Activated CD8-positive, alpha-beta T cell treated with anti-CD3 and anti-CD28 coated beads, Interleukin-2, amount 10 ng/mL, durations not matched to agents 7 days and 5 days (primary cell): ENCODE measurements at regions not wholly inside any gene's neighbourhood (a gene's known extent, or its start where the extent isn't known, plus 50 kb on each side); places are given as distances from the start of the nearest gene placed in this dataset.

Source experiments
- ATAC-seq: fragments of 150-1000 bp; cut with Tn5 transposase; one replicate; pipeline ENCODE4 v1.10.0; 2021; ENCODE audit warnings: moderate library complexity
- CTCF ChIA-PET: fragments of 350-600 bp; sonication (Branson Sonifier 250); formaldehyde crosslinking; loops from one replicate; lab custom pipeline; 2021; ENCODE audit warnings: antibody characterized with exemption; lab: Charles Lee
- POLR2A ChIA-PET: fragments of 350-600 bp; sonication (Branson Sonifier 250); formaldehyde crosslinking; loops from one replicate; lab custom pipeline; 2021; ENCODE audit warnings: antibody characterized with exemption; lab: Charles Lee
- DNase-seq: peaks from one replicate; pipeline ENCODE4 v3.0.0-alpha.2; 2020
- H3K27ac Mint-ChIP-seq: one replicate; pipeline ENCODE4 v1.8.0; 2021; ENCODE audit warnings: mild to moderate bottlenecking, mixed read lengths
- H3K27me3 Mint-ChIP-seq: one replicate; pipeline ENCODE4 v1.8.0; 2021; ENCODE audit warnings: low read depth, mixed read lengths
- H3K36me3 Mint-ChIP-seq: one replicate; pipeline ENCODE4 v1.8.0; 2021; ENCODE audit warnings: low read depth, mixed read lengths
- H3K4me1 Mint-ChIP-seq: one replicate; pipeline ENCODE4 v1.8.0; 2021; ENCODE audit warnings: low read depth, mixed read lengths
- H3K4me3 Mint-ChIP-seq: one replicate; pipeline ENCODE4 v1.8.0; 2021; ENCODE audit warnings: mild to moderate bottlenecking, mixed read lengths
- H3K9me3 Mint-ChIP-seq: one replicate; pipeline ENCODE4 v1.8.0; 2022; ENCODE audit warnings: mixed read lengths; ENCODE audit not compliant: insufficient read depth

- ChIA-PET POLR2A (no interaction called here), CTCF (interaction anchor here (0.9 to 1.2 kb wide), 2 partner anchors 14 to 23 kb away, joined by 3 read pairs; no protein-coding TSS in a partner anchor)
- no peak for DNase-seq
- H3K36me3 Mint-ChIP-seq = peaks cover 9% of the 10 kb centered on the region
- peaks cover 45% of the 10 kb centered on the region for H3K4me1 Mint-ChIP-seq
- ATAC-seq = no peak
- H3K27me3 Mint-ChIP-seq = no peaks in the 10 kb centered on the region
- no peak overlapping the region for H3K27ac Mint-ChIP-seq
- peaks cover 8% of the 10 kb centered on the region for H3K9me3 Mint-ChIP-seq
- no peak overlapping the region for H3K4me3 Mint-ChIP-seq
These were observed 61.3 kb upstream of the SPIN1 start for GRCh38 chr9:88326936-88327335.

GRCh38 chr9:88326015-88326414, 62.2 kb upstream of the SPIN1 start:
- POLR2A ChIA-PET = no interaction called here
- H3K27me3 Mint-ChIP-seq = no peaks in the 10 kb centered on the region
- H3K36me3 Mint-ChIP-seq = peaks cover 12% of the 10 kb centered on the region
- H3K27ac Mint-ChIP-seq = peak overlapping the region; percentile 46
- CTCF ChIA-PET = interaction anchor here (0.9 to 1.2 kb wide), 2 partner anchors 12 to 22 kb away, joined by 3 read pairs; no protein-coding TSS in a partner anchor
- ATAC-seq = no peak
- no peak overlapping the region for H3K4me3 Mint-ChIP-seq
- H3K4me1 Mint-ChIP-seq = peaks cover 55% of the 10 kb centered on the region
- DNase-seq = no peak
- H3K9me3 Mint-ChIP-seq = peaks cover 8% of the 10 kb centered on the region

- H3K9me3 Mint-ChIP-seq = peaks cover 3% of the 10 kb centered on the region
- H3K27me3 Mint-ChIP-seq = no peaks in the 10 kb centered on the region
- peak; percentile 99 for ATAC-seq
- peaks cover 63% of the 10 kb centered on the region for H3K4me1 Mint-ChIP-seq
- POLR2A ChIA-PET = interaction anchor here (0.7 to 2.5 kb wide), 5 partner anchors 10 to 987 kb away, joined by 3 to 14 read pairs (median 4); no protein-coding TSS in a partner anchor
- CTCF ChIA-PET = interaction anchor here (1.3 to 2.4 kb wide), 2 partner anchors 10 to 29 kb away, joined by 3 to 11 read pairs; no protein-coding TSS in a partner anchor
- H3K27ac Mint-ChIP-seq = peak overlapping the region; percentile 96
- H3K36me3 Mint-ChIP-seq = peaks cover 12% of the 10 kb centered on the region
- peak overlapping the region; percentile 27 for H3K4me3 Mint-ChIP-seq
- peak; percentile 88 for DNase-seq
These were observed 65.2 kb upstream of the SPIN1 start for GRCh38 chr9:88322906-88323566.

GRCh38 chr9:88321764-88322163, 66.5 kb upstream of the SPIN1 start:
- Mint-ChIP-seq H3K9me3 (peaks cover 3% of the 10 kb centered on the region), H3K4me3 (no peak overlapping the region), H3K27me3 (no peaks in the 10 kb centered on the region), H3K4me1 (peaks cover 57% of the 10 kb centered on the region), H3K36me3 (peaks cover 12% of the 10 kb centered on the region), H3K27ac (peak overlapping the region; percentile 96)
- no peak for DNase-seq
- CTCF ChIA-PET = interaction anchor here (1.0 kb wide), 1 partner anchor 10 kb away, joined by 5 read pairs; no protein-coding TSS in a partner anchor
- ATAC-seq = no peak
- POLR2A ChIA-PET = interaction anchor here (0.6 kb wide), 1 partner anchor 109 kb away, joined by 3 read pairs; no protein-coding TSS in a partner anchor

- no peaks in the 10 kb centered on the region for H3K27me3 Mint-ChIP-seq
These were observed 67.4 kb upstream of the SPIN1 start for GRCh38 chr9:88320748-88321415.

GRCh38 chr9:88319936-88320747, 68.1 kb upstream of the SPIN1 start:
- ChIA-PET CTCF (no interaction called here), POLR2A (no interaction called here)
- Mint-ChIP-seq H3K27me3 (no peaks in the 10 kb centered on the region), H3K9me3 (peaks cover 3% of the 10 kb centered on the region), H3K4me1 (peaks cover 54% of the 10 kb centered on the region), H3K27ac (peak overlapping the region; percentile 60), H3K4me3 (no peak overlapping the region), H3K36me3 (peaks cover 12% of the 10 kb centered on the region)
- DNase-seq = no peak
- no peak for ATAC-seq

More at GRCh38 chr9:88320748-88321415, 67.4 kb upstream of the SPIN1 start:
- ChIA-PET CTCF (interaction anchor here (1.0 kb wide), 1 partner anchor 10 kb away, joined by 5 read pairs; no protein-coding TSS in a partner anchor), POLR2A (no interaction called here)
- Mint-ChIP-seq H3K4me1 (peaks cover 53% of the 10 kb centered on the region), H3K4me3 (no peak overlapping the region), H3K9me3 (peaks cover 3% of the 10 kb centered on the region), H3K27ac (peak overlapping the region; percentile 60), H3K36me3 (peaks cover 12% of the 10 kb centered on the region)
- no peak for DNase-seq
- no peak for ATAC-seq

- Mint-ChIP-seq H3K4me3 (no peak overlapping the region), H3K27ac (peak overlapping the region; percentile 72), H3K27me3 (no peaks in the 10 kb centered on the region), H3K9me3 (no peaks in the 10 kb centered on the region), H3K4me1 (peaks cover 40% of the 10 kb centered on the region), H3K36me3 (no peaks in the 10 kb centered on the region)
- DNase-seq = no peak
- POLR2A ChIA-PET = interaction anchor here (0.6 to 3.2 kb wide), 4 partner anchors 10 to 165 kb away, joined by 3 to 21 read pairs (median 8); no protein-coding TSS in a partner anchor
- peak; percentile 20 for ATAC-seq
- CTCF ChIA-PET = interaction anchor here (0.6 to 2.2 kb wide), 5 partner anchors 9 to 137 kb away, joined by 3 to 11 read pairs (median 3); no protein-coding TSS in a partner anchor
These were observed 74.7 kb upstream of the SPIN1 start for GRCh38 chr9:88313364-88314220.

GRCh38 chr9:88312517-88313103, 75.6 kb upstream of the SPIN1 start:
- Mint-ChIP-seq H3K9me3 (no peaks in the 10 kb centered on the region), H3K36me3 (no peaks in the 10 kb centered on the region), H3K27me3 (no peaks in the 10 kb centered on the region), H3K4me1 (peaks cover 40% of the 10 kb centered on the region), H3K4me3 (no peak overlapping the region), H3K27ac (peak overlapping the region; percentile 82)
- CTCF ChIA-PET = interaction anchor here (1.0 to 2.2 kb wide), 3 partner anchors 8 to 136 kb away, joined by 3 to 11 read pairs (median 4); no protein-coding TSS in a partner anchor
- POLR2A ChIA-PET = interaction anchor here (2.5 to 3.2 kb wide), 2 partner anchors 9 to 11 kb away, joined by 14 to 21 read pairs; no protein-coding TSS in a partner anchor
- peak; percentile 32 for ATAC-seq
- DNase-seq = no peak

GRCh38 chr9:88312045-88312444, 76.2 kb upstream of the SPIN1 start:
- ChIA-PET POLR2A (interaction anchor here (0.6 to 3.2 kb wide), 3 partner anchors 9 to 1974 kb away, joined by 3 to 21 read pairs (median 14); no protein-coding TSS in a partner anchor), CTCF (interaction anchor here (1.4 to 2.2 kb wide), 2 partner anchors 9 to 11 kb away, joined by 5 to 11 read pairs; no protein-coding TSS in a partner anchor)
- Mint-ChIP-seq H3K27me3 (no peaks in the 10 kb centered on the region), H3K4me1 (peaks cover 43% of the 10 kb centered on the region), H3K4me3 (no peak overlapping the region), H3K9me3 (no peaks in the 10 kb centered on the region), H3K36me3 (no peaks in the 10 kb centered on the region), H3K27ac (peak overlapping the region; percentile 82)
- ATAC-seq (peak; percentile 77), DNase-seq (peak; percentile 37)

GRCh38 chr9:88310310-88310980, 77.8 kb upstream of the SPIN1 start:
- H3K9me3 Mint-ChIP-seq = no peaks in the 10 kb centered on the region
- ATAC-seq = no peak
- no peak overlapping the region for H3K27ac Mint-ChIP-seq
- no peak overlapping the region for H3K4me3 Mint-ChIP-seq
- H3K4me1 Mint-ChIP-seq = peaks cover 48% of the 10 kb centered on the region
- no peaks in the 10 kb centered on the region for H3K27me3 Mint-ChIP-seq
- no peak for DNase-seq
- ChIA-PET CTCF (interaction anchor here (1.4 kb wide), 1 partner anchor 11 kb away, joined by 5 read pairs; no protein-coding TSS in a partner anchor), POLR2A (no interaction called here)
- H3K36me3 Mint-ChIP-seq = no peaks in the 10 kb centered on the region
